ENCODE measurements at regions not wholly inside any gene's neighbourhood (a gene's known extent, or its start where the extent isn't known, plus 50 kb on each side); places are given as distances from the start of the nearest gene placed in this dataset.

DNA sequence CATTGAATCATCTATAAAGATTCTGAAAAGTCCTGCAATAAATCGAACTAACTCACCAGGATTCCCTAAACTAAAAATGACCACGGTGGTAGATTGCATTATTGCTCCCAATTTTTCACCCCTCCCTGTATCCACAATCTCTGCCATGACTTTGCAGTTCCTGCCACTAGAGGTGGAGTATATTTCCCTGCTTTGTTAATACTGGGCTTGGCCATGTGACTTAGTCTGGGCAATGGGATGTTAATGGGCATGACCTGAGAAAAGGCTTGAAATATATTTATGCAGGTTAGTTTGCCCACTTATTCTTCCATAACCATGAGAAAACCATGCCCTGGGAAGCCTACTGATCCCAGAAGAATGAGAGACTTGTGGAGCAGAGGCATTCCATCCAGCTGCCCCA is 59.1 kb downstream of the NOG start:
- peaks cover 2% of the 10 kb centered on the region for H3K9me3 Mint-ChIP-seq (ENCODE audit: insufficient read depth)
- Histone ChIP-seq H3K4me3 (ENCODE audit: control extremely low read depth in 1 of 5, extremely low read depth in 1 of 5, insufficient read depth in 1 of 5, low read depth in 2 of 5, low read length in 4 of 5) (no peak overlapping the region), H2AFZ (ENCODE audit: insufficient read depth, low read depth, low read length, poor library complexity, severe bottlenecking) (no peak overlapping the region), H3K4me1 (ENCODE audit: control insufficient read depth in 2 of 2, insufficient read depth in 2 of 2, low read length in 2 of 2) (no peaks in the 10 kb centered on the region), H3K27ac (ENCODE audit: low read length in 2 of 2) (no peak overlapping the region), H4K20me1 (ENCODE audit: control insufficient read depth, insufficient read depth, low read length, poor library complexity, severe bottlenecking) (no peaks in the 10 kb centered on the region), H3K36me3 (replicated peaks in 1 of 2; ENCODE audit: control extremely low read depth in 1 of 2, control insufficient read depth in 1 of 2, extremely low read depth in 1 of 2, insufficient read depth in 2 of 2, low read length in 1 of 2) (no peaks in the 10 kb centered on the region), H3K4me2 (replicated peaks; ENCODE audit: low read depth, low read length, poor library complexity, severe bottlenecking) (no peak overlapping the region), H3K79me2 (ENCODE audit: control insufficient read depth, insufficient read depth, low read length) (no peaks in the 10 kb centered on the region), H3K9ac (ENCODE audit: low read length) (no peak overlapping the region), H3K27me3 (replicated peaks in 1 of 4; ENCODE audit: control extremely low read depth in 1 of 4, control insufficient read depth in 3 of 4, insufficient read depth in 4 of 4, low read length in 3 of 4) (peaks cover 0 to 4% (median 0%) of the 10 kb centered on the region in 4 experiments), H3K9me3 (ENCODE audit: control extremely low read depth in 1 of 3, control insufficient read depth in 2 of 3, insufficient read depth in 1 of 3, low read length in 2 of 3) (no peaks in the 10 kb centered on the region)
- ChIA-PET CTCF (no interaction called here), POLR2A (no interaction called here)
- no peak for TF ChIP-seq EZH2 (IDR thresholded peaks at IDR 0.05; ENCODE audit: borderline replicate concordance, insufficient read depth, low read depth, low read length, poor library complexity, severe bottlenecking)
- TF ChIP-seq, protein P1, sequence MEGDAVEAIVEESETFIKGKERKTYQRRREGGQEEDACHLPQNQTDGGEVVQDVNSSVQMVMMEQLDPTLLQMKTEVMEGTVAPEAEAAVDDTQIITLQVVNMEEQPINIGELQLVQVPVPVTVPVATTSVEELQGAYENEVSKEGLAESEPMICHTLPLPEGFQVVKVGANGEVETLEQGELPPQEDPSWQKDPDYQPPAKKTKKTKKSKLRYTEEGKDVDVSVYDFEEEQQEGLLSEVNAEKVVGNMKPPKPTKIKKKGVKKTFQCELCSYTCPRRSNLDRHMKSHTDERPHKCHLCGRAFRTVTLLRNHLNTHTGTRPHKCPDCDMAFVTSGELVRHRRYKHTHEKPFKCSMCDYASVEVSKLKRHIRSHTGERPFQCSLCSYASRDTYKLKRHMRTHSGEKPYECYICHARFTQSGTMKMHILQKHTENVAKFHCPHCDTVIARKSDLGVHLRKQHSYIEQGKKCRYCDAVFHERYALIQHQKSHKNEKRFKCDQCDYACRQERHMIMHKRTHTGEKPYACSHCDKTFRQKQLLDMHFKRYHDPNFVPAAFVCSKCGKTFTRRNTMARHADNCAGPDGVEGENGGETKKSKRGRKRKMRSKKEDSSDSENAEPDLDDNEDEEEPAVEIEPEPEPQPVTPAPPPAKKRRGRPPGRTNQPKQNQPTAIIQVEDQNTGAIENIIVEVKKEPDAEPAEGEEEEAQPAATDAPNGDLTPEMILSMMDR (IDR thresholded peaks at IDR 0.05) = no peak
- no peaks in the 10 kb centered on the region for H3K4me1 Mint-ChIP-seq
- H3K27me3 Mint-ChIP-seq = peaks cover 7% of the 10 kb centered on the region
- no peak for ATAC-seq (ENCODE audit: low read depth)
- intact Hi-C loops (cut with micrococcal nuclease) = no loop called here
- H3K4me3 Mint-ChIP-seq = no peak overlapping the region
- DNase-seq = no peak
- no peak overlapping the region for H3K27ac Mint-ChIP-seq
- WGBS (ENCODE audit: insufficient coverage) = 44% methylated on average over 2 of the region's 2 CpGs

DNA sequence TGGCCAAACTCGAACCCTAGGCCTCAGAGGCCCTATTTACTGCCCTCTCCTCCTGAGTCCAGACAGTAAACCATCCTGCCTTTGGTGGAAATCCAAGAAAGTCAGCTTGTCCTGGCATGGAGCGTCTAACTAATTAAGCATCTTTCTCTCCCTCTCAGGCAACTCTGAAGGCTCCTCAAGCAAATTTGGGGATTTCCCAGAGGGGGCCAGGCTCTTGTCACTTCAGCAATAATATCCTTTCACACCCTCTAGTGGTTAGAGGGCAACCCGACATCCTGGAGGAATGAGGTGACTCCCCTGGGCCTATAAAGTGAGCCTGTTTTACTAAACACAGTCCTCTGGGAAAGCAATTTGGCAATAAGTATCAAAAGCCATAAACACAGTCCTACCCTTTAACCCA is 60.4 kb downstream of the NOG start:
- Histone ChIP-seq H4K20me1 (ENCODE audit: control insufficient read depth, insufficient read depth, low read length, poor library complexity, severe bottlenecking) (no peaks in the 10 kb centered on the region), H2AFZ (ENCODE audit: insufficient read depth, low read depth, low read length, poor library complexity, severe bottlenecking) (no peak overlapping the region), H3K9me3 (ENCODE audit: control extremely low read depth in 1 of 3, control insufficient read depth in 2 of 3, insufficient read depth in 1 of 3, low read length in 2 of 3) (no peaks in the 10 kb centered on the region), H3K9ac (ENCODE audit: low read length) (no peak overlapping the region), H3K79me2 (ENCODE audit: control insufficient read depth, insufficient read depth, low read length) (no peaks in the 10 kb centered on the region), H3K36me3 (replicated peaks in 1 of 2; ENCODE audit: control extremely low read depth in 1 of 2, control insufficient read depth in 1 of 2, extremely low read depth in 1 of 2, insufficient read depth in 2 of 2, low read length in 1 of 2) (no peaks in the 10 kb centered on the region), H3K4me3 (ENCODE audit: control extremely low read depth in 1 of 5, extremely low read depth in 1 of 5, insufficient read depth in 1 of 5, low read depth in 2 of 5, low read length in 4 of 5) (no peak overlapping the region), H3K4me1 (ENCODE audit: control insufficient read depth in 2 of 2, insufficient read depth in 2 of 2, low read length in 2 of 2) (no peaks in the 10 kb centered on the region), H3K4me2 (replicated peaks; ENCODE audit: low read depth, low read length, poor library complexity, severe bottlenecking) (no peak overlapping the region), H3K27me3 (replicated peaks in 1 of 4; ENCODE audit: control extremely low read depth in 1 of 4, control insufficient read depth in 3 of 4, insufficient read depth in 4 of 4, low read length in 3 of 4) (peaks cover 0 to 4% (median 0%) of the 10 kb centered on the region in 4 experiments), H3K27ac (ENCODE audit: low read length in 2 of 2) (no peak overlapping the region)
- ATAC-seq (ENCODE audit: low read depth) (peak; percentile 62), DNase-seq (peak; percentile 64)
- CTCF ChIA-PET = interaction anchor here (1.4 kb wide), 1 partner anchor 62 kb away, joined by 4 read pairs; no protein-coding TSS in a partner anchor
- TF ChIP-seq EZH2 (IDR thresholded peaks at IDR 0.05; ENCODE audit: borderline replicate concordance, insufficient read depth, low read depth, low read length, poor library complexity, severe bottlenecking) = no peak
- TF ChIP-seq, protein P1 (IDR thresholded peaks at IDR 0.05) = peak; percentile 58
- Mint-ChIP-seq H3K4me3 (no peak overlapping the region), H3K27ac (no peak overlapping the region), H3K27me3 (peaks cover 7% of the 10 kb centered on the region), H3K4me1 (no peaks in the 10 kb centered on the region), H3K9me3 (ENCODE audit: insufficient read depth) (peaks cover 2% of the 10 kb centered on the region)
- intact Hi-C loops (cut with micrococcal nuclease) = loop anchor here (1.0 kb wide), 1 partner anchor 62 kb away; no protein-coding TSS in a partner anchor
- POLR2A ChIA-PET = no interaction called here
- 41% methylated on average over 3 of the region's 3 CpGs for WGBS (ENCODE audit: insufficient coverage)

Measured in B cell (primary cell).